Stomach (tissue), 8 donors: ENCODE measurements at regions not wholly inside any gene's neighbourhood (a gene's known extent, or its start where the extent isn't known, plus 50 kb on each side); places are given as distances from the start of the nearest gene placed in this dataset.

Experiments
- DNase-seq, 2 donors: peaks; one replicate each; pipeline versions ENCODE4 v3.0.0 to v3.0.0-alpha.2; 2013 to 2019
- H3K27ac ChIP-seq, 5 donors: fragments of 200-600 bp in 4 of 5; sonication (generic) in 4 of 5; one replicate each; pipeline ENCODE4 v1.5.1; 2013 to 2019; ENCODE audit warnings: mild to moderate bottlenecking in 1 of 5, moderate library complexity in 1 of 5
- H3K27me3 ChIP-seq, 3 donors: fragments of 200-600 bp; sonication (generic); one replicate each; pipeline ENCODE4 v1.5.1; 2017 to 2019; ENCODE audit warnings: mixed run types in 1 of 3
- H3K36me3 ChIP-seq, 4 donors: fragments of 200-600 bp; sonication (generic); 1 replicate in 3 of 4; 2 replicates in 1 of 4; pipeline ENCODE4 v1.5.1; 2016 to 2019
- H3K4me1 ChIP-seq, 4 donors: fragments of 200-600 bp; sonication (generic); one replicate each; pipeline ENCODE4 v1.5.1; 2016 to 2019
- H3K4me3 ChIP-seq, 4 donors: fragments of 200-600 bp; sonication (generic) in 3 of 4; one replicate each; pipeline ENCODE4 v1.5.1; 2016 to 2019; ENCODE audit warnings: mild to moderate bottlenecking in 1 of 4
- H3K9me3 ChIP-seq, 4 donors: fragments of 200-600 bp; sonication (generic); one replicate each; pipeline ENCODE4 v1.5.1; 2016 to 2019
- CTCF ChIP-seq, 7 experiments: fragments of 450-650 bp in 4 of 7; fragments of 200-600 bp in 3 of 7; sonication (generic) in 3 of 7; IDR thresholded peaks; one replicate each; pipeline ENCODE4 v1.5.1; 2016 to 2019; ENCODE audit warnings: antibody characterized with exemption in 7 of 7, control low read depth in 2 of 7, mild to moderate bottlenecking in 1 of 7
- EP300 ChIP-seq: sonication (generic); formaldehyde crosslinking; IDR thresholded peaks from one replicate; pipeline ENCODE4 v1.6.1; 2017; ENCODE audit warnings: antibody characterized with exemption
- POLR2A ChIP-seq, 4 donors: fragments of 450-650 bp; IDR thresholded peaks; one replicate each; pipeline ENCODE4 v1.6.1; 2016; ENCODE audit warnings: antibody characterized with exemption in 4 of 4, control low read depth in 2 of 4, mild to moderate bottlenecking in 1 of 4, moderate library complexity in 1 of 4
- POLR2AphosphoS5 ChIP-seq, 3 donors: sonication (generic); formaldehyde crosslinking; IDR thresholded peaks; one replicate each; pipeline ENCODE4 v1.6.1; 2016; ENCODE audit warnings: antibody characterized with exemption in 3 of 3
- WGBS, 5 donors: extraction: QIAGEN DNeasy Blood & Tissue Kit in 3 of 5; methylation state at CpG; one replicate each; pipeline versions ENCODE4 v1.1.5 to v1.1.7; 2013 to 2018; 5-methylcytosine and 5-hydroxymethylcytosine counted together
- intact Hi-C: fragments of 100-400 bp; cut with DNase I; formaldehyde crosslinking; loops from one replicate; pipeline ENCODE4 v1.15.1; 2023; ENCODE audit warnings: low total_unique reads
- donor health status: healthy with polysubstance abuse.
- donor health status: Bipolar disorder and iron deficiency.
- donor health status: healthy.

GRCh38 chr4:13678186-13678924 is 50.8 kb upstream of the BOD1L1 start:
- Histone ChIP-seq H3K4me3 (no peak overlapping the region), H3K27me3 (no peaks in the 10 kb centered on the region), H3K36me3 (no peaks in the 10 kb centered on the region), H3K4me1 (no peaks in the 10 kb centered on the region), H3K27ac (no peak overlapping the region), H3K9me3 (peaks cover 0 to 8% (median 4%) of the 10 kb centered on the region in 4 donors)
- no peak for DNase-seq
- 84 to 93% (median 87%) methylated on average over 3 of the region's 3 CpGs for WGBS, 5 donors
- intact Hi-C loops: no loop called here
- TF ChIP-seq EP300 (no peak), POLR2AphosphoS5 (IDR thresholded peaks at IDR 0.05) (no peak), CTCF (IDR thresholded peaks at IDR 0.05) (no peak), POLR2A (IDR thresholded peaks at IDR 0.05) (no peak)

- Histone ChIP-seq H3K4me3 (no peak overlapping the region), H3K27ac (no peak overlapping the region), H3K36me3 (no peaks in the 10 kb centered on the region), H3K9me3 (peaks cover 0 to 9% (median 4%) of the 10 kb centered on the region in 4 donors), H3K4me1 (no peaks in the 10 kb centered on the region), H3K27me3 (no peaks in the 10 kb centered on the region)
- no peak for TF ChIP-seq POLR2A (IDR thresholded peaks at IDR 0.05)
- 79 to 93% (median 87%) methylated on average over 2 of the region's 2 CpGs for WGBS, 5 donors
- intact Hi-C loops: no loop called here
- DNase-seq: no peak
Measured at GRCh38 chr4:13681570-13681969, 54.0 kb upstream of the BOD1L1 start.

- 44 to 77% (median 66%) methylated on average over 1 of the region's 1 CpG for WGBS, 5 donors
- Histone ChIP-seq H3K36me3 (no peaks in the 10 kb centered on the region), H3K4me1 (no peaks in the 10 kb centered on the region), H3K9me3 (peaks cover 0 to 18% (median 7%) of the 10 kb centered on the region in 4 donors), H3K27ac (no peak overlapping the region), H3K27me3 (no peaks in the 10 kb centered on the region), H3K4me3 (no peak overlapping the region)
- intact Hi-C loops: no loop called here
- DNase-seq: no peak
- TF ChIP-seq CTCF (IDR thresholded peaks at IDR 0.05): no peak
- no peak for TF ChIP-seq EP300
- no peak for TF ChIP-seq POLR2A (IDR thresholded peaks at IDR 0.05)
- no peak for TF ChIP-seq POLR2AphosphoS5 (IDR thresholded peaks at IDR 0.05)
Measured at GRCh38 chr4:13694256-13694655, 66.7 kb upstream of the BOD1L1 start.

GRCh38 chr4:13698296-13698695 is 70.8 kb upstream of the BOD1L1 start:
- no peak overlapping the region for H3K4me3 ChIP-seq
- intact Hi-C loops: no loop called here
- TF ChIP-seq CTCF (IDR thresholded peaks at IDR 0.05): no peak
- no peak for TF ChIP-seq POLR2A (IDR thresholded peaks at IDR 0.05)
- TF ChIP-seq POLR2AphosphoS5 (IDR thresholded peaks at IDR 0.05): no peak
- no peak for TF ChIP-seq EP300
- WGBS, 5 donors: 88 to 98% (median 94%) methylated on average over 2 of the region's 2 CpGs
- H3K27me3 ChIP-seq: no peaks in the 10 kb centered on the region
- no peaks in the 10 kb centered on the region for H3K36me3 ChIP-seq
- no peak for DNase-seq
- H3K9me3 ChIP-seq: no peaks in the 10 kb centered on the region
- H3K27ac ChIP-seq: no peak overlapping the region
- H3K4me1 ChIP-seq: no peaks in the 10 kb centered on the region
